ENCODE measurements at regions not wholly inside any gene's neighbourhood (a gene's known extent, or its start where the extent isn't known, plus 50 kb on each side); places are given as distances from the start of the nearest gene placed in this dataset.

- TF ChIP-seq, protein P1, sequence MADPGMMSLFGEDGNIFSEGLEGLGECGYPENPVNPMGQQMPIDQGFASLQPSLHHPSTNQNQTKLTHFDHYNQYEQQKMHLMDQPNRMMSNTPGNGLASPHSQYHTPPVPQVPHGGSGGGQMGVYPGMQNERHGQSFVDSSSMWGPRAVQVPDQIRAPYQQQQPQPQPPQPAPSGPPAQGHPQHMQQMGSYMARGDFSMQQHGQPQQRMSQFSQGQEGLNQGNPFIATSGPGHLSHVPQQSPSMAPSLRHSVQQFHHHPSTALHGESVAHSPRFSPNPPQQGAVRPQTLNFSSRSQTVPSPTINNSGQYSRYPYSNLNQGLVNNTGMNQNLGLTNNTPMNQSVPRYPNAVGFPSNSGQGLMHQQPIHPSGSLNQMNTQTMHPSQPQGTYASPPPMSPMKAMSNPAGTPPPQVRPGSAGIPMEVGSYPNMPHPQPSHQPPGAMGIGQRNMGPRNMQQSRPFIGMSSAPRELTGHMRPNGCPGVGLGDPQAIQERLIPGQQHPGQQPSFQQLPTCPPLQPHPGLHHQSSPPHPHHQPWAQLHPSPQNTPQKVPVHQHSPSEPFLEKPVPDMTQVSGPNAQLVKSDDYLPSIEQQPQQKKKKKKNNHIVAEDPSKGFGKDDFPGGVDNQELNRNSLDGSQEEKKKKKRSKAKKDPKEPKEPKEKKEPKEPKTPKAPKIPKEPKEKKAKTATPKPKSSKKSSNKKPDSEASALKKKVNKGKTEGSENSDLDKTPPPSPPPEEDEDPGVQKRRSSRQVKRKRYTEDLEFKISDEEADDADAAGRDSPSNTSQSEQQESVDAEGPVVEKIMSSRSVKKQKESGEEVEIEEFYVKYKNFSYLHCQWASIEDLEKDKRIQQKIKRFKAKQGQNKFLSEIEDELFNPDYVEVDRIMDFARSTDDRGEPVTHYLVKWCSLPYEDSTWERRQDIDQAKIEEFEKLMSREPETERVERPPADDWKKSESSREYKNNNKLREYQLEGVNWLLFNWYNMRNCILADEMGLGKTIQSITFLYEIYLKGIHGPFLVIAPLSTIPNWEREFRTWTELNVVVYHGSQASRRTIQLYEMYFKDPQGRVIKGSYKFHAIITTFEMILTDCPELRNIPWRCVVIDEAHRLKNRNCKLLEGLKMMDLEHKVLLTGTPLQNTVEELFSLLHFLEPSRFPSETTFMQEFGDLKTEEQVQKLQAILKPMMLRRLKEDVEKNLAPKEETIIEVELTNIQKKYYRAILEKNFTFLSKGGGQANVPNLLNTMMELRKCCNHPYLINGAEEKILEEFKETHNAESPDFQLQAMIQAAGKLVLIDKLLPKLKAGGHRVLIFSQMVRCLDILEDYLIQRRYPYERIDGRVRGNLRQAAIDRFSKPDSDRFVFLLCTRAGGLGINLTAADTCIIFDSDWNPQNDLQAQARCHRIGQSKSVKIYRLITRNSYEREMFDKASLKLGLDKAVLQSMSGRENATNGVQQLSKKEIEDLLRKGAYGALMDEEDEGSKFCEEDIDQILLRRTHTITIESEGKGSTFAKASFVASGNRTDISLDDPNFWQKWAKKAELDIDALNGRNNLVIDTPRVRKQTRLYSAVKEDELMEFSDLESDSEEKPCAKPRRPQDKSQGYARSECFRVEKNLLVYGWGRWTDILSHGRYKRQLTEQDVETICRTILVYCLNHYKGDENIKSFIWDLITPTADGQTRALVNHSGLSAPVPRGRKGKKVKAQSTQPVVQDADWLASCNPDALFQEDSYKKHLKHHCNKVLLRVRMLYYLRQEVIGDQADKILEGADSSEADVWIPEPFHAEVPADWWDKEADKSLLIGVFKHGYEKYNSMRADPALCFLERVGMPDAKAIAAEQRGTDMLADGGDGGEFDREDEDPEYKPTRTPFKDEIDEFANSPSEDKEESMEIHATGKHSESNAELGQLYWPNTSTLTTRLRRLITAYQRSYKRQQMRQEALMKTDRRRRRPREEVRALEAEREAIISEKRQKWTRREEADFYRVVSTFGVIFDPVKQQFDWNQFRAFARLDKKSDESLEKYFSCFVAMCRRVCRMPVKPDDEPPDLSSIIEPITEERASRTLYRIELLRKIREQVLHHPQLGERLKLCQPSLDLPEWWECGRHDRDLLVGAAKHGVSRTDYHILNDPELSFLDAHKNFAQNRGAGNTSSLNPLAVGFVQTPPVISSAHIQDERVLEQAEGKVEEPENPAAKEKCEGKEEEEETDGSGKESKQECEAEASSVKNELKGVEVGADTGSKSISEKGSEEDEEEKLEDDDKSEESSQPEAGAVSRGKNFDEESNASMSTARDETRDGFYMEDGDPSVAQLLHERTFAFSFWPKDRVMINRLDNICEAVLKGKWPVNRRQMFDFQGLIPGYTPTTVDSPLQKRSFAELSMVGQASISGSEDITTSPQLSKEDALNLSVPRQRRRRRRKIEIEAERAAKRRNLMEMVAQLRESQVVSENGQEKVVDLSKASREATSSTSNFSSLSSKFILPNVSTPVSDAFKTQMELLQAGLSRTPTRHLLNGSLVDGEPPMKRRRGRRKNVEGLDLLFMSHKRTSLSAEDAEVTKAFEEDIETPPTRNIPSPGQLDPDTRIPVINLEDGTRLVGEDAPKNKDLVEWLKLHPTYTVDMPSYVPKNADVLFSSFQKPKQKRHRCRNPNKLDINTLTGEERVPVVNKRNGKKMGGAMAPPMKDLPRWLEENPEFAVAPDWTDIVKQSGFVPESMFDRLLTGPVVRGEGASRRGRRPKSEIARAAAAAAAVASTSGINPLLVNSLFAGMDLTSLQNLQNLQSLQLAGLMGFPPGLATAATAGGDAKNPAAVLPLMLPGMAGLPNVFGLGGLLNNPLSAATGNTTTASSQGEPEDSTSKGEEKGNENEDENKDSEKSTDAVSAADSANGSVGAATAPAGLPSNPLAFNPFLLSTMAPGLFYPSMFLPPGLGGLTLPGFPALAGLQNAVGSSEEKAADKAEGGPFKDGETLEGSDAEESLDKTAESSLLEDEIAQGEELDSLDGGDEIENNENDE (IDR thresholded peaks at IDR 0.05; ENCODE audit: insufficient replicate concordance, low read length): no peak
- TF ChIP-seq, protein P2, sequence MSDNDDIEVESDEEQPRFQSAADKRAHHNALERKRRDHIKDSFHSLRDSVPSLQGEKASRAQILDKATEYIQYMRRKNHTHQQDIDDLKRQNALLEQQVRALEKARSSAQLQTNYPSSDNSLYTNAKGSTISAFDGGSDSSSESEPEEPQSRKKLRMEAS (IDR thresholded peaks at IDR 0.05): peak; percentile 78
- TF ChIP-seq, protein P3, sequence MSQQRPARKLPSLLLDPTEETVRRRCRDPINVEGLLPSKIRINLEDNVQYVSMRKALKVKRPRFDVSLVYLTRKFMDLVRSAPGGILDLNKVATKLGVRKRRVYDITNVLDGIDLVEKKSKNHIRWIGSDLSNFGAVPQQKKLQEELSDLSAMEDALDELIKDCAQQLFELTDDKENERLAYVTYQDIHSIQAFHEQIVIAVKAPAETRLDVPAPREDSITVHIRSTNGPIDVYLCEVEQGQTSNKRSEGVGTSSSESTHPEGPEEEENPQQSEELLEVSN (IDR thresholded peaks at IDR 0.05): peak; percentile 84
- no peak for TF ChIP-seq CHD1 (IDR thresholded peaks at IDR 0.05; ENCODE audit: low read depth, low read length)
- TF ChIP-seq TAF7 (optimal IDR thresholded peaks at IDR 0.05; ENCODE audit: borderline replicate concordance, low read depth, low read length): no peak
- no peak for TF ChIP-seq CBX8 (IDR thresholded peaks at IDR 0.05; ENCODE audit: borderline replicate concordance, low read depth, low read length)
- TF ChIP-seq PHF8 (conservative IDR thresholded peaks at IDR 0.05; ENCODE audit: low read depth, low read length): no peak
- no peak for TF ChIP-seq SAP30 (IDR thresholded peaks at IDR 0.05; ENCODE audit: insufficient read depth, insufficient replicate concordance, low read length)
- peak; percentile 1; the same call in 1 of the 2 replicates for TF ChIP-seq POU5F1 (IDR thresholded peaks at IDR 0.05; ENCODE audit: low read depth, low read length)
- no peak for TF ChIP-seq SRF (IDR thresholded peaks at IDR 0.05; ENCODE audit: low read depth, low read length)
- TF ChIP-seq SP2 (IDR thresholded peaks at IDR 0.05; ENCODE audit: low read length): no peak
- TF ChIP-seq TAF1 (IDR thresholded peaks at IDR 0.05; ENCODE audit: low read depth, low read length): no peak
Observed at GRCh38 chr5:84862132-84862531, 477.5 kb upstream of the EDIL3 start (continued).

All from H1 (cell line).